PC-9 (cell line): ENCODE measurements at regions not wholly inside any gene's neighbourhood (a gene's known extent, or its start where the extent isn't known, plus 50 kb on each side); places are given as distances from the start of the nearest gene placed in this dataset.

ENCODE experiments used
- BruUV-seq: library from RNA; stranded (reverse); fragments of 400-500 nt; replicated peaks from 2 replicates; lab custom pipeline; 2021; lab: Mats Ljungman, UMichigan
- CTCF ChIA-PET: fragments of 300-600 bp; sonication (Branson Sonifier 250); formaldehyde crosslinking; loops from one replicate; lab custom pipeline; 2022; ENCODE audit warnings: antibody characterized with exemption; lab: Charles Lee
- POLR2A ChIA-PET: fragments of 300-600 bp; sonication (Branson Sonifier 250); formaldehyde crosslinking; loops from one replicate; lab custom pipeline; 2022; ENCODE audit warnings: antibody characterized with exemption; ENCODE audit not compliant: unreplicated experiment; lab: Charles Lee
- DNase-seq, 2 experiments: peaks; one replicate each; pipeline versions ENCODE4 v3.0.0 to v3.0.0-alpha.2; 2015 to 2022; ENCODE audit warnings: mixed read lengths in 1 of 2
- H2AFZ ChIP-seq: fragments of 200-600 bp; sonication (generic); 2 replicates; pipeline ENCODE4 v1.8.1; 2017; ENCODE audit warnings: antibody characterized with exemption
- H3F3A ChIP-seq: fragments of 200-600 bp; sonication (generic); 2 replicates; pipeline ENCODE4 v1.8.1; 2017; ENCODE audit warnings: antibody characterized with exemption, mild to moderate bottlenecking, low read depth; ENCODE audit not compliant: insufficient read depth
- H3K27ac ChIP-seq: fragments of 200-600 bp; sonication (generic); 2 replicates; pipeline ENCODE4 v1.6.1; 2016; ENCODE audit warnings: mixed run types
- H3K27me3 ChIP-seq: fragments of 200-600 bp; sonication (generic); 2 replicates; pipeline ENCODE4 v1.6.1; 2016; ENCODE audit warnings: low read depth, mixed run types; ENCODE audit not compliant: insufficient read depth
- H3K36me3 ChIP-seq: fragments of 200-600 bp; sonication (generic); 2 replicates; pipeline ENCODE4 v1.6.1; 2016; ENCODE audit warnings: low read depth, mixed run types
- H3K4me1 ChIP-seq: fragments of 200-600 bp; sonication (generic); replicated peaks from 2 replicates; pipeline ENCODE4 v1.6.1; 2016; ENCODE audit warnings: mixed run types; ENCODE audit not compliant: insufficient read depth
- H3K4me2 ChIP-seq: fragments of 200-600 bp; sonication (generic); 2 replicates; pipeline ENCODE4 v1.6.1; 2017; ENCODE audit warnings: mixed run types
- H3K4me3 ChIP-seq: fragments of 200-600 bp; sonication (generic); 2 replicates; pipeline ENCODE4 v1.6.1; 2016; ENCODE audit warnings: mixed run types
- H3K79me2 ChIP-seq: fragments of 200-600 bp; sonication (generic); 2 replicates; pipeline ENCODE4 v1.6.1; 2017; ENCODE audit warnings: low read depth, mixed run types
- H3K9me2 ChIP-seq: fragments of 200-600 bp; sonication (generic); 2 replicates; pipeline ENCODE4 v1.8.1; 2017; ENCODE audit warnings: mild to moderate bottlenecking; ENCODE audit not compliant: insufficient read depth
- H3K9me3 ChIP-seq: fragments of 200-600 bp; sonication (generic); 2 replicates; pipeline ENCODE4 v1.8.1; 2016; ENCODE audit warnings: low read depth; ENCODE audit not compliant: insufficient read depth
- H4K20me1 ChIP-seq: fragments of 200-600 bp; sonication (generic); 2 replicates; pipeline ENCODE4 v1.8.1; 2017; ENCODE audit not compliant: insufficient read depth
- EZH2 ChIP-seq: fragments of 200-600 bp; sonication (generic); IDR thresholded peaks from 2 replicates; pipeline ENCODE4 v1.8.0; 2017; ENCODE audit warnings: antibody characterized with exemption, low read depth
- intact Hi-C: fragments of 100-400 bp; cut with micrococcal nuclease; formaldehyde crosslinking; loops from one replicate; pipeline ENCODE4 v1.10.0; 2022; ENCODE audit not compliant: unreplicated experiment
- TF ChIP-seq, protein P1 (sequence below): fragments of 200-600 bp; sonication (generic); conservative IDR thresholded peaks from 2 replicates; pipeline ENCODE4 v1.6.1; 2017; ENCODE audit warnings: mixed run types, antibody characterized with exemption, mild to moderate bottlenecking, moderate library complexity

DNA sequence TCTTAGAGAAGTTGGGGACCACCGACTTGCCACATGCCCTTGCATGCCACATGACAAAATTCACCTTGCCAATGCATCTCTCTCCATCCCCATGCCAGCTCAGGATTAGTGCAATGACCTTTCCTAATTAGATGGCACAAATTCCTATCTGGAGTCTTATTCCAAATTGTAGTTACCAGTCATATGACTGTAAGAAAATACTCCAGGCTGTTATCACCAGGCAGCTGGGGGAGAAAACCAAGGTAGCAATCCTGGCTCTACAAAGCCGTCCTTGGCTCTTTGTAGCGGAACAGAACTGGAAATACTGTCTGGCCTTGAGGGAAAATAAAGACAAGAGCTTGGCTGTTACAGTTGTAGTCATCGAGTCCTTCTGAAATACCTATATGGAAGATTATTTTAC lies 208.5 kb upstream of the DIO2 start:
- Histone ChIP-seq H3K27ac (no peak overlapping the region), H3K4me1 (peaks cover 2% of the 10 kb centered on the region), H3K36me3 (no peaks in the 10 kb centered on the region), H3K4me3 (no peak overlapping the region), H3K79me2 (no peaks in the 10 kb centered on the region), H2AFZ (no peak overlapping the region), H3K4me2 (no peak overlapping the region), H3K27me3 (no peaks in the 10 kb centered on the region), H3K9me3 (peaks cover 7% of the 10 kb centered on the region; the same call in 1 of the 2 replicates), H3F3A (peaks cover 5% of the 10 kb centered on the region), H3K9me2 (no peaks in the 10 kb centered on the region), H4K20me1 (no peaks in the 10 kb centered on the region)
- no TSS peak for BruUV-seq
- TF ChIP-seq, protein P1, sequence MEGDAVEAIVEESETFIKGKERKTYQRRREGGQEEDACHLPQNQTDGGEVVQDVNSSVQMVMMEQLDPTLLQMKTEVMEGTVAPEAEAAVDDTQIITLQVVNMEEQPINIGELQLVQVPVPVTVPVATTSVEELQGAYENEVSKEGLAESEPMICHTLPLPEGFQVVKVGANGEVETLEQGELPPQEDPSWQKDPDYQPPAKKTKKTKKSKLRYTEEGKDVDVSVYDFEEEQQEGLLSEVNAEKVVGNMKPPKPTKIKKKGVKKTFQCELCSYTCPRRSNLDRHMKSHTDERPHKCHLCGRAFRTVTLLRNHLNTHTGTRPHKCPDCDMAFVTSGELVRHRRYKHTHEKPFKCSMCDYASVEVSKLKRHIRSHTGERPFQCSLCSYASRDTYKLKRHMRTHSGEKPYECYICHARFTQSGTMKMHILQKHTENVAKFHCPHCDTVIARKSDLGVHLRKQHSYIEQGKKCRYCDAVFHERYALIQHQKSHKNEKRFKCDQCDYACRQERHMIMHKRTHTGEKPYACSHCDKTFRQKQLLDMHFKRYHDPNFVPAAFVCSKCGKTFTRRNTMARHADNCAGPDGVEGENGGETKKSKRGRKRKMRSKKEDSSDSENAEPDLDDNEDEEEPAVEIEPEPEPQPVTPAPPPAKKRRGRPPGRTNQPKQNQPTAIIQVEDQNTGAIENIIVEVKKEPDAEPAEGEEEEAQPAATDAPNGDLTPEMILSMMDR, result no peak
- no peak for TF ChIP-seq EZH2
- ChIA-PET POLR2A (no interaction called here), CTCF (interaction anchor here (0.6 kb wide), 1 partner anchor 203 kb away, joined by 4 read pairs; no protein-coding TSS in a partner anchor)
- DNase-seq, result no peak
- intact Hi-C loops, result no loop called here

DNA sequence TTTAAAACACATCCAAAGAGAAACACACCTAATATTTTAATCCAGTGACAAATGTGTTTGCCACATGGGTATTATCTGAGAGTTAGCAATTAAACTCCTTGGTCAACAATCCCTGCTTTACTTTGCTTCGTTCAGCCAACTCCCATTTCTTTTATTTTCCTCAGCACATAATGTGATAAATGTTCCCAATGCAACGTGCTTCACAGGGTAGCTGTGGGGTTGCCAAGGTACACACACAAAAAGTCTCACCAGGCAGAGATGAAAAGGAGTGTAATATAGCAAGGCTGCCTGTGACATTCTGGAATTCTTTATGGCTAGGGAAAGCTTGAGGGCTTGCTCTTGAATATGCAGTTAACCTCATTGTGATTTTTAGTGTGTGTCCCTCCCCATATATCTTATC lies 208.0 kb upstream of the DIO2 start:
- TF ChIP-seq EZH2, result no peak
- TF ChIP-seq, protein P1, result no peak
- peaks cover 7% of the 10 kb centered on the region; the same call in 1 of the 2 replicates for H3K9me3 ChIP-seq
- no peaks in the 10 kb centered on the region for H3K36me3 ChIP-seq
- H3K27me3 ChIP-seq, result no peaks in the 10 kb centered on the region
- H3K27ac ChIP-seq, result no peak overlapping the region
- BruUV-seq, result no TSS peak
- H2AFZ ChIP-seq, result no peak overlapping the region
- H3K4me3 ChIP-seq, result no peak overlapping the region
- ChIA-PET CTCF (no interaction called here), POLR2A (no interaction called here)
- DNase-seq, result no peak
- no peaks in the 10 kb centered on the region for H3K9me2 ChIP-seq
- no peaks in the 10 kb centered on the region for H3K79me2 ChIP-seq
- H3K4me1 ChIP-seq, result no peaks in the 10 kb centered on the region
- H4K20me1 ChIP-seq, result no peaks in the 10 kb centered on the region
- 0 out of 2 replicates have a peak, but pooled peaks cover under 1% of the 10 kb centered on the region for H3F3A ChIP-seq
- intact Hi-C loops, result no loop called here
- H3K4me2 ChIP-seq, result no peak overlapping the region

DNA sequence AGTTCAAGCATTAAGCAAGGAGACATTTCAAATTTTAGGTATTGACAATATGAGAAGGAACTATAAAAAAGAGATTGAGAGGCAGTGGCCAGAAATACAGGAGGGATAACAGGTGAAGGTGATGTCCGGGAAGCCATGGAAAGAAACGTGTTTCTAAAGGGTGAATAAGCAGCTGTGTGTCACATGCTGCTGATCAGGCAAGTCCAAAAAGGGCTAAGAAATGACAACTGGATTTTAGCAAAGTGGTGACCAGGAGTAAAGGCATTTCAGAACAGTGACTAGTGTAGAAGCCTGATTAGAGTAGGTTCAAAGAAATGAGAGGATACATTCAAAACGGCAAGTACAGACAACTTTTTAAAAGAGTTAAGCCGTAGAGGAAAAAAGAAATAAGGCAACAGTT lies 204.3 kb upstream of the DIO2 start:
- Histone ChIP-seq H3K9me2 (no peaks in the 10 kb centered on the region), H2AFZ (no peak overlapping the region), H3K27ac (no peak overlapping the region), H3K4me1 (no peaks in the 10 kb centered on the region), H3K4me2 (no peak overlapping the region), H3F3A (no peaks in the 10 kb centered on the region), H4K20me1 (no peaks in the 10 kb centered on the region), H3K4me3 (no peak overlapping the region), H3K27me3 (no peaks in the 10 kb centered on the region), H3K36me3 (no peaks in the 10 kb centered on the region), H3K9me3 (peaks cover 5% of the 10 kb centered on the region; the same call in 1 of the 2 replicates), H3K79me2 (no peaks in the 10 kb centered on the region)
- no TSS peak for BruUV-seq
- no peak for DNase-seq
- CTCF ChIA-PET, result no interaction called here
- POLR2A ChIA-PET, result no interaction called here
- intact Hi-C loops, result no loop called here
- TF ChIP-seq, protein P1, result no peak
- no peak for TF ChIP-seq EZH2
